HG02798 (cell line): ENCODE measurements at regions not wholly inside any gene's neighbourhood (a gene's known extent, or its start where the extent isn't known, plus 50 kb on each side); places are given as distances from the start of the nearest gene placed in this dataset.
"Not testable (repeated sequence)": the region's sequence is repeated elsewhere in the genome, so short reads cannot be mapped to it uniquely, and the experiment has no call there.

ENCODE experiments used
- ATAC-seq: cut with Tn5 transposase; IDR thresholded peaks from one replicate; pipeline ENCODE4 v1.9.1; 2021; ENCODE audit warnings: mild to moderate bottlenecking; ENCODE audit not compliant: unreplicated experiment, poor library complexity

- no peak for ATAC-seq
These were observed 292.5 kb upstream of the FZD8 start for GRCh38 chr10:35934642-35934995.

- ATAC-seq, result no peak
These were observed 292.0 kb upstream of the FZD8 start for GRCh38 chr10:35933940-35934641.

- no peak for ATAC-seq
These were observed 291.4 kb upstream of the FZD8 start for GRCh38 chr10:35933491-35933890.

- ATAC-seq, result not testable (repeated sequence)
These were observed 287.9 kb upstream of the FZD8 start for GRCh38 chr10:35929962-35930361.

GRCh38 chr10:35928748-35929147, 286.7 kb upstream of the FZD8 start:
- no peak for ATAC-seq

- peak; percentile 61 for ATAC-seq
These were observed 285.9 kb upstream of the FZD8 start for GRCh38 chr10:35927990-35928488.

- ATAC-seq, result no peak
These were observed 285.2 kb upstream of the FZD8 start for GRCh38 chr10:35927341-35927740.

GRCh38 chr10:35926846-35927245, 284.8 kb upstream of the FZD8 start:
- no peak for ATAC-seq

- ATAC-seq, result no peak
These were observed 283.4 kb upstream of the FZD8 start for GRCh38 chr10:35925493-35925892.

- no peak for ATAC-seq
These were observed 282.7 kb upstream of the FZD8 start for GRCh38 chr10:35924759-35925158.

GRCh38 chr10:35922876-35923600, 280.9 kb upstream of the FZD8 start:
- ATAC-seq, result no peak

GRCh38 chr10:35921866-35922350, 279.8 kb upstream of the FZD8 start:
- no peak for ATAC-seq

GRCh38 chr10:35916791-35917190, 274.7 kb upstream of the FZD8 start:
- ATAC-seq, result no peak

GRCh38 chr10:35913628-35914027, 271.5 kb upstream of the FZD8 start:
- ATAC-seq, result no peak

GRCh38 chr10:35912615-35913569, 270.8 kb upstream of the FZD8 start:
- ATAC-seq, result no peak

- ATAC-seq, result no peak
These were observed 269.9 kb upstream of the FZD8 start for GRCh38 chr10:35911954-35912353.

GRCh38 chr10:35911233-35911632, 269.1 kb upstream of the FZD8 start:
- ATAC-seq, result no peak

- no peak for ATAC-seq
These were observed 268.1 kb upstream of the FZD8 start for GRCh38 chr10:35910234-35910633.

GRCh38 chr10:35909121-35909720, 267.1 kb upstream of the FZD8 start:
- no peak for ATAC-seq

GRCh38 chr10:35908451-35908850, 266.4 kb upstream of the FZD8 start:
- ATAC-seq, result no peak
